IMR-90 (cell line): ENCODE measurements at regions not wholly inside any gene's neighbourhood (a gene's known extent, or its start where the extent isn't known, plus 50 kb on each side); places are given as distances from the start of the nearest gene placed in this dataset.

ENCODE experiments used
- ATAC-seq: fragments of 200-7000 bp; cut with Tn5 transposase; 2 replicates; pipeline ENCODE4 v1.9.1; 2020; ENCODE audit warnings: low read depth, mild to moderate bottlenecking, moderate library complexity
- BruUV-seq: library from RNA; stranded (reverse); fragments of 400-500 nt; replicated peaks from 2 replicates; lab custom pipeline; 2021; lab: Mats Ljungman, UMichigan
- CTCF ChIA-PET: fragments of 300-600 bp; formaldehyde crosslinking; extraction: SDS; loops from one replicate; lab custom pipeline; 2021; ENCODE audit warnings: antibody characterized with exemption; lab: Yijun Ruan, JAX
- POLR2A ChIA-PET: fragments of 300-600 bp; sonication (Branson Sonifier 250); formaldehyde crosslinking; loops from one replicate; lab custom pipeline; 2022; ENCODE audit warnings: antibody characterized with exemption; ENCODE audit not compliant: unreplicated experiment; lab: Charles Lee
- DNase-seq: peaks from one replicate; pipeline ENCODE4 v3.0.0; 2013
- H2AFZ ChIP-seq: replicated peaks from 2 replicates; pipeline ENCODE3; 2013; ENCODE audit warnings: low read length, mild to moderate bottlenecking; ENCODE audit not compliant: poor library complexity
- H2AK5ac ChIP-seq: 2 replicates; pipeline ENCODE4 v1.6.1; 2013; ENCODE audit warnings: low read depth, low read length, inconsistent platforms
- H2AK9ac ChIP-seq: replicated peaks from 2 replicates; pipeline ENCODE3; 2013; ENCODE audit warnings: mild to moderate bottlenecking, low read depth, low read length, moderate library complexity; ENCODE audit not compliant: poor library complexity
- H2BK120ac ChIP-seq: 2 replicates; pipeline ENCODE4 v1.6.1; 2013; ENCODE audit warnings: low read depth, low read length, inconsistent platforms
- H2BK15ac ChIP-seq: 3 replicates; pipeline ENCODE4 v1.6.1; 2013; ENCODE audit warnings: low read depth, low read length, inconsistent platforms
- H2BK20ac ChIP-seq: 2 replicates; pipeline ENCODE4 v1.6.1; 2013; ENCODE audit warnings: low read depth, mild to moderate bottlenecking, inconsistent platforms, low read length, moderate library complexity
- H2BK5ac ChIP-seq: 2 replicates; pipeline ENCODE4 v1.6.1; 2013; ENCODE audit warnings: mild to moderate bottlenecking, low read depth, low read length, inconsistent platforms; ENCODE audit not compliant: poor library complexity, severe bottlenecking
- H3K14ac ChIP-seq: replicated peaks from 2 replicates; pipeline ENCODE4 v1.6.1; 2013; ENCODE audit warnings: low read depth, low read length, inconsistent platforms
- H3K18ac ChIP-seq: 2 replicates; pipeline ENCODE4 v1.6.1; 2013; ENCODE audit warnings: low read depth, low read length, control low read depth
- H3K23ac ChIP-seq: 2 replicates; pipeline ENCODE4 v1.6.1; 2013; ENCODE audit warnings: low read depth, low read length, inconsistent platforms
- H3K27ac ChIP-seq: 2 replicates; pipeline ENCODE4 v1.5.1; 2013; ENCODE audit warnings: mild to moderate bottlenecking, control low read depth, low read length; ENCODE audit not compliant: insufficient read depth
- H3K27me3 ChIP-seq: 2 replicates; pipeline ENCODE4 v1.6.1; 2013; ENCODE audit warnings: low read length; ENCODE audit not compliant: control insufficient read depth, insufficient read depth
- H3K36me3 ChIP-seq: 2 replicates; pipeline ENCODE4 v1.6.1; 2013; ENCODE audit warnings: low read length, mixed read lengths; ENCODE audit not compliant: control insufficient read depth, insufficient read depth
- H3K4ac ChIP-seq: 2 replicates; pipeline ENCODE4 v1.6.1; 2013; ENCODE audit warnings: low read depth, low read length, inconsistent platforms
- H3K4me1 ChIP-seq: 2 replicates; pipeline ENCODE4 v1.6.1; 2013; ENCODE audit warnings: low read length, mixed read lengths; ENCODE audit not compliant: control insufficient read depth, insufficient read depth
- H3K4me2 ChIP-seq: 2 replicates; pipeline ENCODE4 v1.6.1; 2013; ENCODE audit warnings: low read depth, mild to moderate bottlenecking, control low read depth, low read length, moderate library complexity
- H3K4me3 ChIP-seq: 2 replicates; pipeline ENCODE4 v1.5.1; 2013; ENCODE audit warnings: low read depth, mild to moderate bottlenecking, control low read depth, low read length, moderate library complexity; ENCODE audit not compliant: insufficient read depth
- H3K56ac ChIP-seq: 2 replicates; pipeline ENCODE4 v1.6.1; 2013; ENCODE audit warnings: low read length, inconsistent platforms; ENCODE audit not compliant: insufficient read depth; ENCODE audit errors: extremely low read depth
- H3K79me1 ChIP-seq, 2 experiments: 2 replicates each; pipeline ENCODE4 v1.6.1; 2013; ENCODE audit warnings: low read length in 2 of 2, inconsistent platforms in 1 of 2, low read depth in 1 of 2
- H3K9ac ChIP-seq: 2 replicates; pipeline ENCODE4 v1.6.1; 2013; ENCODE audit warnings: low read depth, low read length, control low read depth
- H3K9me1 ChIP-seq: 2 replicates; pipeline ENCODE4 v1.6.1; 2013; ENCODE audit warnings: low read length, inconsistent platforms; ENCODE audit not compliant: insufficient read depth
- H3K9me3 ChIP-seq: 2 replicates; pipeline ENCODE4 v1.6.1; 2013; ENCODE audit warnings: low read length; ENCODE audit not compliant: control insufficient read depth, insufficient read depth
- H4K20me1 ChIP-seq: 2 replicates; pipeline ENCODE4 v1.6.1; 2013; ENCODE audit warnings: low read length, inconsistent platforms; ENCODE audit not compliant: insufficient read depth
- H4K5ac ChIP-seq: 2 replicates; pipeline ENCODE4 v1.6.1; 2013; ENCODE audit warnings: mild to moderate bottlenecking, low read depth, low read length, control low read depth
- H4K8ac ChIP-seq, 2 experiments: 2 replicates each; pipeline ENCODE4 v1.6.1; 2013; ENCODE audit warnings: low read depth in 2 of 2, low read length in 2 of 2, control low read depth in 1 of 2, inconsistent platforms in 1 of 2
- H4K91ac ChIP-seq: 2 replicates; pipeline ENCODE4 v1.6.1; 2013; ENCODE audit warnings: low read depth, low read length, inconsistent platforms; ENCODE audit not compliant: insufficient read depth
- BHLHE40 ChIP-seq: fragments of 150-350 bp; IDR thresholded peaks from 2 replicates; pipeline ENCODE4 v1.6.1; 2016; ENCODE audit warnings: mild to moderate bottlenecking, low read depth, low read length
- CEBPB ChIP-seq: IDR thresholded peaks from 2 replicates; pipeline ENCODE4 v1.6.1; 2012; ENCODE audit warnings: low read depth, low read length, improper control_type of control experiment
- CHD1 ChIP-seq: IDR thresholded peaks from 2 replicates; pipeline ENCODE4 v1.6.1; 2012; ENCODE audit warnings: low read depth, low read length, improper control_type of control experiment
- CTCF ChIP-seq: conservative IDR thresholded peaks from 2 replicates; pipeline ENCODE4 v1.5.1; 2012; ENCODE audit warnings: mild to moderate bottlenecking, low read depth, low read length, improper control_type of control experiment
- ELK1 ChIP-seq: fragments of 150-350 bp; IDR thresholded peaks from 2 replicates; pipeline ENCODE4 v1.6.1; 2016; ENCODE audit warnings: low read depth, mild to moderate bottlenecking, low read length, moderate library complexity, borderline replicate concordance
- MAFK ChIP-seq: IDR thresholded peaks from 2 replicates; pipeline ENCODE4 v1.6.1; 2012; ENCODE audit warnings: low read depth, low read length, improper control_type of control experiment
- MAZ ChIP-seq: IDR thresholded peaks from 2 replicates; pipeline ENCODE4 v1.6.1; 2012; ENCODE audit warnings: low read depth, mild to moderate bottlenecking, low read length, improper control_type of control experiment, moderate library complexity, borderline replicate concordance
- MXI1 ChIP-seq: IDR thresholded peaks from 2 replicates; pipeline ENCODE4 v1.6.1; 2012; ENCODE audit warnings: low read depth, mild to moderate bottlenecking, low read length, moderate library complexity, borderline replicate concordance
- NFE2L2 ChIP-seq: fragments of 150-350 bp; IDR thresholded peaks from 2 replicates; pipeline ENCODE4 v1.6.1; 2016; ENCODE audit warnings: low read depth, mild to moderate bottlenecking, low read length
- POLR2A ChIP-seq: IDR thresholded peaks from 2 replicates; pipeline ENCODE4 v1.6.1; 2012; ENCODE audit warnings: mild to moderate bottlenecking, low read depth, low read length
- RAD21 ChIP-seq: IDR thresholded peaks from 2 replicates; pipeline ENCODE4 v1.6.1; 2012; ENCODE audit warnings: low read length, improper control_type of control experiment
- RCOR1 ChIP-seq: IDR thresholded peaks from 2 replicates; pipeline ENCODE4 v1.6.1; 2012; ENCODE audit warnings: mild to moderate bottlenecking, low read length, improper control_type of control experiment; ENCODE audit not compliant: insufficient replicate concordance
- SMC3 ChIP-seq: fragments of 150-350 bp; IDR thresholded peaks from 2 replicates; pipeline ENCODE4 v1.6.1; 2016; ENCODE audit warnings: low read depth, mild to moderate bottlenecking, antibody characterized with exemption, low read length, moderate library complexity
- USF2 ChIP-seq: fragments of 150-350 bp; IDR thresholded peaks from 2 replicates; pipeline ENCODE4 v1.6.1; 2017; ENCODE audit warnings: mild to moderate bottlenecking, antibody characterized with exemption, low read length, low read depth
- WGBS, 2 experiments: methylation state at CpG; one replicate each; pipeline versions ENCODE4 v1.1.5 to v1.1.7; 2013; ENCODE audit warnings: missing lambda C conversion rate in 2 of 2; ENCODE audit not compliant: insufficient read length in 1 of 2; ENCODE audit errors: extremely low coverage in 2 of 2; 5-methylcytosine and 5-hydroxymethylcytosine counted together
- dilution Hi-C: fragments of 300-500 bp; cut with HindIII; formaldehyde crosslinking; loops from one replicate; pipeline ENCODE4 v1.14.3; 2018; ENCODE audit warnings: low sequenced_read_pairs; ENCODE audit not compliant: unreplicated experiment
- in situ Hi-C: fragments of 300-500 bp; cut with MboI; formaldehyde crosslinking; loops from 3 replicates; pipeline ENCODE4 v1.14.3; 2019; ENCODE audit warnings: low sequenced_read_pairs, inconsistent platforms, mixed read lengths
- intact Hi-C: fragments of 100-400 bp; cut with micrococcal nuclease; formaldehyde crosslinking; loops from 2 replicates; pipeline ENCODE4 v1.10.0; 2022

DNA sequence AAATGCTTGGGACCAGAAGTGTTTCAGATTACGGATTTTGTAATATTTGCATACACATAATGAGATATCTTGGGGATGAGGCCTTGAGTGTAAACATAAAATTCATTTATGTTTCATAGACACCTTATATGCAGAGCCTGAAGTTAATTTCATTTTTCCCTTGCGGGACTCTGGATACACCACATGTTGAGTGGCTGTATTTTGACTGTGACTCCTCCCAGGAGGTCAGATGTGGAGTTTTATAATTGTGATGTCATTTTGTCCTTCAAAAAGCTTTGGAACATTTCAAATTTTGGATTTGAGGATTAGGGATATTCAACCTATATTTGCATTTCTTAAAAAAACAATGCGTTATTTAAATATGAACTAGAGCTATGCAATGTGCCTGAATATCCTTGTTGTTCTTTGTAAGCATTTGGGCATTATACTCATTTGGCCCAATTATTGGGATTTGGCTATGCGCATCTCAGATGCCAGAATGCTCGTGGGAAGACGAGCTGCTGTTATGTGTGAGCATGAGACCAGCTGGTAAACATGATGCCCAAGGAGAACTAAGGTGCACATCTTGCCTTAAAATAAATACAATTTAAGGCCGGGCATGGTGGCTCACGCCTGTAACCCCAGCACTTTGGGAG lies 223.0 kb upstream of the STS start:
- Histone ChIP-seq H4K20me1 (no peaks in the 10 kb centered on the region), H3K56ac (no peak overlapping the region), H3K79me1 (no peaks in the 10 kb centered on the region), H4K8ac (no peak overlapping the region), H2AK9ac (no peak overlapping the region), H4K5ac (no peak overlapping the region), H3K14ac (no peak overlapping the region), H4K91ac (no peak overlapping the region), H3K27ac (no peak overlapping the region), H3K4me3 (no peak overlapping the region), H2BK120ac (no peak overlapping the region), H3K9me3 (peaks cover 4% of the 10 kb centered on the region; the same call in 1 of the 2 replicates), H3K27me3 (no peaks in the 10 kb centered on the region), H3K9ac (no peak overlapping the region), H3K36me3 (no peaks in the 10 kb centered on the region), H3K18ac (no peak overlapping the region), H3K9me1 (no peaks in the 10 kb centered on the region), H2BK20ac (no peak overlapping the region), H2BK15ac (no peak overlapping the region), H3K4ac (no peak overlapping the region), H3K23ac (no peak overlapping the region), H3K4me1 (no peaks in the 10 kb centered on the region), H2BK5ac (no peak overlapping the region), H2AK5ac (no peak overlapping the region), H2AFZ (no peak overlapping the region), H3K4me2 (no peak overlapping the region)
- no peak for DNase-seq
- dilution Hi-C loops (no loop called here), intact Hi-C loops (no loop called here), in situ Hi-C loops (no loop called here)
- POLR2A ChIA-PET = no interaction called here
- no peak for ATAC-seq
- TF ChIP-seq RAD21 (no peak), ELK1 (no peak), SMC3 (no peak), CEBPB (no peak), MAZ (no peak), CHD1 (no peak), POLR2A (no peak), RCOR1 (no peak), CTCF (no peak), MXI1 (no peak), MAFK (no peak), USF2 (no peak), NFE2L2 (no peak), BHLHE40 (no peak)
- no CpG with 5 or more reads among the region's 8 CpGs for WGBS, 2 experiments
- BruUV-seq = no TSS peak
- CTCF ChIA-PET = no interaction called here
